Testis (tissue), 2 donors: ENCODE measurements at regions not wholly inside any gene's neighbourhood (a gene's known extent, or its start where the extent isn't known, plus 50 kb on each side); places are given as distances from the start of the nearest gene placed in this dataset.

ENCODE experiments used
- DNase-seq: peaks from one replicate; pipeline ENCODE4 v3.0.0-alpha.2; 2019
- H3K27ac ChIP-seq, 2 donors: fragments of 200-600 bp; sonication (generic); one replicate each; pipeline ENCODE4 v1.5.1; 2019
- H3K27me3 ChIP-seq: fragments of 200-600 bp; sonication (generic); one replicate; pipeline ENCODE4 v1.5.1; 2019
- H3K36me3 ChIP-seq: fragments of 200-600 bp; sonication (generic); one replicate; pipeline ENCODE4 v1.5.1; 2017; ENCODE audit warnings: low read depth; ENCODE audit errors: missing control alignments
- H3K4me1 ChIP-seq: fragments of 200-600 bp; sonication (generic); one replicate; pipeline ENCODE4 v1.5.1; 2019
- H3K4me3 ChIP-seq, 2 donors: fragments of 200-600 bp; sonication (generic); one replicate each; pipeline ENCODE4 v1.5.1; 2017 to 2019
- H3K9me3 ChIP-seq: fragments of 200-600 bp; sonication (generic); one replicate; pipeline ENCODE4 v1.5.1; 2017
- POLR2A ChIP-seq: fragments of 450-650 bp; IDR thresholded peaks from one replicate; pipeline ENCODE4 v1.6.1; 2017; ENCODE audit warnings: antibody characterized with exemption, mild to moderate bottlenecking, moderate library complexity
- WGBS, 2 donors: methylation state at CpG; one replicate each; pipeline ENCODE4 v1.1.5; 2018; 5-methylcytosine and 5-hydroxymethylcytosine counted together
- intact Hi-C: fragments of 100-400 bp; cut with DNase I; formaldehyde crosslinking; loops from one replicate; pipeline ENCODE4 v1.15.1; 2023; ENCODE audit warnings: low total_unique reads
- TF ChIP-seq, protein P1 (sequence below), 3 experiments: fragments of 450-650 bp in 2 of 3; fragments of 200-600 bp in 1 of 3; sonication (generic) in 1 of 3; IDR thresholded peaks; one replicate each; pipeline ENCODE4 v1.5.1; 2016 to 2019; ENCODE audit warnings: antibody characterized with exemption in 3 of 3, mild to moderate bottlenecking in 2 of 3, moderate library complexity in 1 of 3

- intact Hi-C loops: no loop called here
- WGBS, 2 donors: 96 to 100% methylated on average over 4 to 5 of the region's 5 CpGs
Observed at GRCh38 chr4:66266035-66266434, 595.7 kb upstream of the EPHA5 start.

GRCh38 chr4:66252291-66252690 lies 582.0 kb upstream of the EPHA5 start:
- no peak for DNase-seq

More at GRCh38 chr4:66266035-66266434, 595.7 kb upstream of the EPHA5 start:
- DNase-seq: no peak
- H3K27me3 ChIP-seq: no peaks in the 10 kb centered on the region
- no peak overlapping the region for H3K27ac ChIP-seq
- TF ChIP-seq, protein P1, sequence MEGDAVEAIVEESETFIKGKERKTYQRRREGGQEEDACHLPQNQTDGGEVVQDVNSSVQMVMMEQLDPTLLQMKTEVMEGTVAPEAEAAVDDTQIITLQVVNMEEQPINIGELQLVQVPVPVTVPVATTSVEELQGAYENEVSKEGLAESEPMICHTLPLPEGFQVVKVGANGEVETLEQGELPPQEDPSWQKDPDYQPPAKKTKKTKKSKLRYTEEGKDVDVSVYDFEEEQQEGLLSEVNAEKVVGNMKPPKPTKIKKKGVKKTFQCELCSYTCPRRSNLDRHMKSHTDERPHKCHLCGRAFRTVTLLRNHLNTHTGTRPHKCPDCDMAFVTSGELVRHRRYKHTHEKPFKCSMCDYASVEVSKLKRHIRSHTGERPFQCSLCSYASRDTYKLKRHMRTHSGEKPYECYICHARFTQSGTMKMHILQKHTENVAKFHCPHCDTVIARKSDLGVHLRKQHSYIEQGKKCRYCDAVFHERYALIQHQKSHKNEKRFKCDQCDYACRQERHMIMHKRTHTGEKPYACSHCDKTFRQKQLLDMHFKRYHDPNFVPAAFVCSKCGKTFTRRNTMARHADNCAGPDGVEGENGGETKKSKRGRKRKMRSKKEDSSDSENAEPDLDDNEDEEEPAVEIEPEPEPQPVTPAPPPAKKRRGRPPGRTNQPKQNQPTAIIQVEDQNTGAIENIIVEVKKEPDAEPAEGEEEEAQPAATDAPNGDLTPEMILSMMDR (IDR thresholded peaks at IDR 0.05): no peak
- no peak for TF ChIP-seq POLR2A
- H3K4me3 ChIP-seq: no peak overlapping the region
- no peaks in the 10 kb centered on the region for H3K4me1 ChIP-seq
- H3K9me3 ChIP-seq: no peaks in the 10 kb centered on the region
- no peaks in the 10 kb centered on the region for H3K36me3 ChIP-seq

DNA sequence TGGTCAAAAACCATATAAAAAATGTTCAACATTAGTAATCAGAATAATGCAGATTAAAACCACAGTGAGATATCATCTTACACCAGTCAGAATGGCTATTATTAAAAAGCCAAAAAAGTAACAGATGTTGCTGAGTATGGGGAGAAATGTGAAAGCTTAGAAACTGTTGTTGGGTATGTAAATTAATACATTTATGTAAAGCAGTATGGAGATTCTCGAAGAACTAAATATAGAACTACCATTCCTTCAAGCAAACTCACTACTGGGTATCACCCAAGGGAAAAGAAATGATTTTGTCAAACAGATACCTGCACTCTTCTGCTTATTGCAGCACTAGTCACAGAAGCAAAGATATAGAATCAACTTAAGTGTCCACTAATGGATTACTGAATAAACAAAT lies 576.4 kb upstream of the EPHA5 start:
- Histone ChIP-seq H3K4me1 (no peaks in the 10 kb centered on the region), H3K9me3 (no peaks in the 10 kb centered on the region), H3K36me3 (no peaks in the 10 kb centered on the region), H3K4me3 (no peak overlapping the region), H3K27ac (no peak overlapping the region), H3K27me3 (no peaks in the 10 kb centered on the region)
- intact Hi-C loops: no loop called here
- DNase-seq: no peak
- WGBS, 2 donors: 0% methylated on average over 1 of the region's 1 CpG
- TF ChIP-seq, protein P1 (IDR thresholded peaks at IDR 0.05): no peak
- no peak for TF ChIP-seq POLR2A

More at GRCh38 chr4:66252291-66252690, 582.0 kb upstream of the EPHA5 start:
- H3K9me3 ChIP-seq: no peaks in the 10 kb centered on the region
- no peak for TF ChIP-seq POLR2A
- TF ChIP-seq, protein P1 (IDR thresholded peaks at IDR 0.05): no peak
- H3K36me3 ChIP-seq: no peaks in the 10 kb centered on the region
- intact Hi-C loops: no loop called here
- H3K4me3 ChIP-seq: no peak overlapping the region
- no peak overlapping the region for H3K27ac ChIP-seq
- WGBS, 2 donors: 86 to 89% methylated on average over 1 of the region's 1 CpG
- no peaks in the 10 kb centered on the region for H3K27me3 ChIP-seq
- no peaks in the 10 kb centered on the region for H3K4me1 ChIP-seq

GRCh38 chr4:66235876-66236275 lies 565.6 kb upstream of the EPHA5 start:
- WGBS, 2 donors: 79 to 82% methylated on average over 4 of the region's 4 CpGs
- H3K4me1 ChIP-seq: no peaks in the 10 kb centered on the region
- intact Hi-C loops: no loop called here
- no peak overlapping the region for H3K27ac ChIP-seq
- no peak overlapping the region for H3K4me3 ChIP-seq
- H3K27me3 ChIP-seq: no peaks in the 10 kb centered on the region
- TF ChIP-seq POLR2A: no peak
- TF ChIP-seq, protein P1 (IDR thresholded peaks at IDR 0.05): no peak
- H3K36me3 ChIP-seq: no peaks in the 10 kb centered on the region
- DNase-seq: no peak
- no peaks in the 10 kb centered on the region for H3K9me3 ChIP-seq

DNA sequence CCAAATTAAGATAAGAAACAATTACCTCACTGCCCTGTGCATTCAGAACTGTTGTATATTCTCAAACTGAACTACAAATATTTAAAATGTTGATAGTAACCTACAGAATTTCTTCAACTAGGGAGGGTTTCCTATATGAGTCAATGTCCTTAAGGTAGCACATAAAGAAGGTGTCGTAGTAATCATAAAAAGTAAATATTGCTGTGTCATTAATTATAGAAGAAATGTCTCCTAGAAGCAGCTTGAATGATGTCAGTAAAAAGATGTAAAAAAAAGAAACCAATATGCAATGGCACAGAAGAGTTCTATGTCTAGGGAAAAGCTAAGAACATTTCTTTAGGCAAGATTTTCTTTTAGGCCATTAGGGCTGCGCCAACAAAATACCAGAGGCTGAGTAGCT lies 559.6 kb upstream of the EPHA5 start:
- no peaks in the 10 kb centered on the region for H3K36me3 ChIP-seq
- H3K27ac ChIP-seq: no peak overlapping the region
- intact Hi-C loops: no loop called here
- no peak overlapping the region for H3K4me3 ChIP-seq
- DNase-seq: no peak
- H3K4me1 ChIP-seq: no peaks in the 10 kb centered on the region
- TF ChIP-seq, protein P1 (IDR thresholded peaks at IDR 0.05): no peak
- TF ChIP-seq POLR2A: no peak
- no peaks in the 10 kb centered on the region for H3K27me3 ChIP-seq
- 83 to 95% methylated on average over 2 of the region's 2 CpGs for WGBS, 2 donors
- no peaks in the 10 kb centered on the region for H3K9me3 ChIP-seq
